Brain microvascular endothelial cell (primary cell): ENCODE measurements at regions not wholly inside any gene's neighbourhood (a gene's known extent, or its start where the extent isn't known, plus 50 kb on each side); places are given as distances from the start of the nearest gene placed in this dataset.

Source experiments
- DNase-seq: peaks from one replicate; pipeline ENCODE4 v3.0.0-alpha.2; 2020
- H3K27ac ChIP-seq: fragments of 250-450 bp; sonication (Bioruptor Pico); 2 replicates; pipeline ENCODE4 v1.5.1; 2020; ENCODE audit warnings: mild to moderate bottlenecking, moderate library complexity
- H3K27me3 ChIP-seq: fragments of 250-450 bp; sonication (Bioruptor Pico); replicated peaks from 2 replicates; pipeline ENCODE4 v1.5.1; 2020; ENCODE audit warnings: mild to moderate bottlenecking
- H3K36me3 ChIP-seq: fragments of 250-450 bp; sonication (Bioruptor Pico); replicated peaks from 2 replicates; pipeline ENCODE4 v1.5.1; 2020; ENCODE audit warnings: mild to moderate bottlenecking
- H3K4me3 ChIP-seq: 2 replicates; pipeline ENCODE4 v1.5.1; 2011; ENCODE audit warnings: low read depth, mild to moderate bottlenecking, control low read depth, low read length, moderate library complexity
- in situ Hi-C: cut with HindIII; loops from 2 replicates; pipeline ENCODE4 v1.10.0; 2017; ENCODE audit warnings: low sequenced_read_pairs, low pct_ligation_motif_present
- TF ChIP-seq, protein P1 (sequence below): IDR thresholded peaks from 2 replicates; pipeline ENCODE4 v1.5.1; 2011; ENCODE audit warnings: low read depth, mild to moderate bottlenecking, moderate library complexity, low read length, control low read depth, inconsistent platforms; ENCODE audit errors: missing control alignments

DNA sequence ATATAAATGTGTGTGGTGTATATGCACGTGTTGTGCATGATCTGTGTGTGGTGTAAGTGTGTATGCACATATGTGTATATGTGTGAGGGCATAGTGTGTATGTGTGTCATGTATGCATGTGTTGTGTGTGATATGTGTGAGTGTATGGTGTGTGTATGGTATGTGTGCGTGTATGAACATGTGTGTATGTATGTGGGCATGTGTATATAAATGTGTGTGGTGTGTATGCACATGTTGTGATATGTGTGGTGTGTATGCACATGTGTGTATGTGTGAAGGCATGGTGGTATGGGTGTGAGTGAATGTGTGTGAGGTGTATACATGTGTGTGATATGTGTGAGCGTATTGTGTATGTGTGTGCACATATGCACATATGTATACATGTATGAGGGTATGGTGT, 198.7 kb downstream of the RBFOX3 start:
- no peak for DNase-seq
- in situ Hi-C loops, result no loop called here
- H3K36me3 ChIP-seq, result no peaks in the 10 kb centered on the region
- no peak overlapping the region for H3K27ac ChIP-seq
- peaks cover 2% of the 10 kb centered on the region for H3K27me3 ChIP-seq
- H3K4me3 ChIP-seq, result no peak overlapping the region
- TF ChIP-seq, protein P1, sequence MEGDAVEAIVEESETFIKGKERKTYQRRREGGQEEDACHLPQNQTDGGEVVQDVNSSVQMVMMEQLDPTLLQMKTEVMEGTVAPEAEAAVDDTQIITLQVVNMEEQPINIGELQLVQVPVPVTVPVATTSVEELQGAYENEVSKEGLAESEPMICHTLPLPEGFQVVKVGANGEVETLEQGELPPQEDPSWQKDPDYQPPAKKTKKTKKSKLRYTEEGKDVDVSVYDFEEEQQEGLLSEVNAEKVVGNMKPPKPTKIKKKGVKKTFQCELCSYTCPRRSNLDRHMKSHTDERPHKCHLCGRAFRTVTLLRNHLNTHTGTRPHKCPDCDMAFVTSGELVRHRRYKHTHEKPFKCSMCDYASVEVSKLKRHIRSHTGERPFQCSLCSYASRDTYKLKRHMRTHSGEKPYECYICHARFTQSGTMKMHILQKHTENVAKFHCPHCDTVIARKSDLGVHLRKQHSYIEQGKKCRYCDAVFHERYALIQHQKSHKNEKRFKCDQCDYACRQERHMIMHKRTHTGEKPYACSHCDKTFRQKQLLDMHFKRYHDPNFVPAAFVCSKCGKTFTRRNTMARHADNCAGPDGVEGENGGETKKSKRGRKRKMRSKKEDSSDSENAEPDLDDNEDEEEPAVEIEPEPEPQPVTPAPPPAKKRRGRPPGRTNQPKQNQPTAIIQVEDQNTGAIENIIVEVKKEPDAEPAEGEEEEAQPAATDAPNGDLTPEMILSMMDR, result no peak

- H3K36me3 ChIP-seq, result no peaks in the 10 kb centered on the region
- no peak for DNase-seq
- peaks cover 2% of the 10 kb centered on the region for H3K27me3 ChIP-seq
- H3K27ac ChIP-seq, result no peak overlapping the region
- TF ChIP-seq, protein P1, result no peak
- in situ Hi-C loops, result no loop called here
- H3K4me3 ChIP-seq, result no peak overlapping the region
Observed at GRCh38 chr17:79411419-79411818, 199.4 kb downstream of the RBFOX3 start.

DNA sequence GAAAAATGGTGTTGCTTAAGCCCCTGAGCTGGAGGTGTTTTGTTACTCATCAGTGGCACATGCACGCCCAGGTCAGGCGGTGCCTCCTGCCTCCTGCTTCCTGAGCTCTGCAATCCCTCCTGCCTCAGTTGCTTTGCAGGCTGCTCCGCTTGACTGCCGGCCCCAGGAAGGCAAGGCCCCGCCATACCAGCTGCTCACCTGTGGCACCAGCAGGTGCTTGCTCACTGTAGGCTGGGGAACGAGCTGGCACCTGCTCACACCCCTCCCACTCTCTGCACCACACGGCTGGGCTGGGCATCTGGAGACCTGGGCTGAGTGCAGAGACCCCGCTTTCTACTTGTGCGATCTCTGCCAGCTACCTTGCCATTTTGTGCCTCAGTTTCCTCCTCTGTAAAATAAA, 200.2 kb downstream of the RBFOX3 start:
- H3K4me3 ChIP-seq, result no peak overlapping the region
- TF ChIP-seq, protein P1, result no peak
- H3K36me3 ChIP-seq, result no peaks in the 10 kb centered on the region
- in situ Hi-C loops, result no loop called here
- H3K27ac ChIP-seq, result no peak overlapping the region
- DNase-seq, result no peak
- H3K27me3 ChIP-seq, result peaks cover 2% of the 10 kb centered on the region

DNA sequence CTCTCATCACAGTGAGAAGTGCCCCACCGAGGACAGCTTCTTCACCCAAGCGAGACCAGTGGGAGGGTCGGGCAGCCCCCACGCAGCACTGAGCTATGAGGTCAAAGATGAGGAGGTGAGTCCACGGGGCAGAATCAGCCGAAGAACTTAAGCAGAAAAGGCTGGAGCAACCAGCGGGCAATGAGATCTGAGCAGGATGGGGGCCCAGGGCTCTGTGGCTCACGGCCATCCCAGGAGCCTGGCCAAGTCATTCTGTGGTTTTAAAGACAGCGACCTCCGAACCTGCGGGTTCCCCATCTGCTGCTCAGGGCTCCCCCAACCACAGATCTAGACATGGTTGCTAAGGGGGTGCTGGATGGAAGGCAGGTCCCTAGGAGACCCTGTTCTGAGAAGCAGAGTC, 202.6 kb downstream of the RBFOX3 start:
- no peaks in the 10 kb centered on the region for H3K36me3 ChIP-seq
- in situ Hi-C loops, result no loop called here
- TF ChIP-seq, protein P1, result no peak
- H3K4me3 ChIP-seq, result no peak overlapping the region
- H3K27me3 ChIP-seq, result peaks cover 2% of the 10 kb centered on the region
- H3K27ac ChIP-seq, result no peak overlapping the region
- DNase-seq, result no peak

DNA sequence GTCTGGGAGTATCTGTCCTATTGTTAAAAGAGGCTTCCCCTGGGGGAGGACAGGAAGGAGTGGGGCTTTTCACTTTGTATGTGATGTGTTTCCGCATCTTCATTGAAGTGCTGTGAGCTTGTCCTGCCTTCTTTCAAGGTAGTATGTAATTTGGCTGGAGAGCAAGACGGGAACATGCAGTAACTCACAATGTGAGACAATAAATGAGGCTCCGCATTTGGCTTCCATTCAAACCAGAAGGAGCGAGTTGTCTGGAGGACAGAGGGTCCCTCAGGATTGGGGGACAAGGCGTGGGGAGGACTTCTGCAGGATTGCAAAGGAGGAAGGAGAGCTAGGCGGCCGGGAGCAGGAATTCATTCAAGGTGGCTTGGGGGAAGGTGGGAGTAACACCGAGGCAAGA, 203.5 kb downstream of the RBFOX3 start:
- TF ChIP-seq, protein P1, result no peak
- no peaks in the 10 kb centered on the region for H3K36me3 ChIP-seq
- no peak overlapping the region for H3K27ac ChIP-seq
- no peak for DNase-seq
- peaks cover 2% of the 10 kb centered on the region for H3K27me3 ChIP-seq
- no peak overlapping the region for H3K4me3 ChIP-seq
- in situ Hi-C loops, result no loop called here

DNA sequence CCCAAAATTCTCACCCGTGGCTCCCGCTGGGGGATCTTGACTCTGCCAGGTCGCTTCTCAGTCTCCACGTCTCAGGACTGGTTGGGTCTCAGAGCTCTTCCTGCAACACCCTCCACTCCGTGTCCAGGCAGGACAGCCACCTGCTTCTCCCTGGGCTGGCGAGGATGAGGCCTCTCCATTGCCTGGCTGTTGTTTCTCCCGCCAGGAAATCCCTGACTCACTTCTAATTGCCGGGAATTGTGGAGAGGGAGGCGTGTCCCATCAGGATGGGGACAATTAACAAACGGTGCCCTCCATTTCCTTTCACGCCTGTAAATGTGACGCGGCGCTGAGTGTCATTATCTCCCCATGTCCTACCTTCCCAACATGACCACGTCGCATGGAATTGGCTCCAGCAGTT, 204.5 kb downstream of the RBFOX3 start:
- no peak for DNase-seq
- H3K4me3 ChIP-seq, result no peak overlapping the region
- H3K36me3 ChIP-seq, result no peaks in the 10 kb centered on the region
- TF ChIP-seq, protein P1, result no peak
- peaks cover 2% of the 10 kb centered on the region for H3K27me3 ChIP-seq
- no peak overlapping the region for H3K27ac ChIP-seq
- in situ Hi-C loops, result no loop called here
